ENCODE measurements at regions not wholly inside any gene's neighbourhood (a gene's known extent, or its start where the extent isn't known, plus 50 kb on each side); places are given as distances from the start of the nearest gene placed in this dataset.

DNA sequence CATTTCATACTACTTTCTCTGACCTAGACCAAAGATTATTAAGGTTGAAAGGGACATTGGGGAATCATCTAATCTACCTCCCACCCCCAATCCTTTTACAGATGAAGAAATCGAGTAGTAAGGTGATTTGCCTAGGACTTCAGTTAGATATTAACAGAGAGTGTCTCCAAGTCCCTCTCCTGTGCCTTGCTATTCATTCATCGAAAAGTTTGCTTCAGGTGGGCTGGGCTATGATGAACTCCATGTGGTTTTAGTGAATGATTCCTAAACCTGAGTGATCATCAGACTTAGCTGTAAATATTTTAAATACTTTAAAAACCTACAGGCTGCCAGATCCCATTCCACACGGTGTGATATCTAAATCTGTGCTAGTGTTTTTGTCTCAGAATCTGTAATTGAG is 259.4 kb upstream of the SORCS1 start:
- Histone ChIP-seq H3K36me3 (ENCODE audit: control insufficient read depth in 1 of 2, insufficient read depth in 2 of 2, low read length in 2 of 2) (no peaks in the 10 kb centered on the region), H3K79me2 (ENCODE audit: insufficient read depth, low read length) (no peaks in the 10 kb centered on the region), H4K20me1 (ENCODE audit: insufficient read depth) (no peaks in the 10 kb centered on the region), H3K27ac (ENCODE audit: low read depth, low read length) (no peak overlapping the region), H3K4me3 (replicated peaks in 1 of 2; ENCODE audit: low read depth in 1 of 2, low read length in 2 of 2) (no peak overlapping the region), H3K9me3 (ENCODE audit: control insufficient read depth in 1 of 2, insufficient read depth in 1 of 2, low read depth in 1 of 2, low read length in 2 of 2) (peaks cover 27 to 37% of the 10 kb centered on the region in 2 experiments; a peak in 3 of 4 replicates), H3K4me1 (ENCODE audit: control insufficient read depth in 1 of 2, insufficient read depth in 2 of 2, low read length in 2 of 2) (no peaks in the 10 kb centered on the region), H3K4me2 (ENCODE audit: low read length) (no peak overlapping the region), H3K9me2 (ENCODE audit: insufficient read depth) (no peaks in the 10 kb centered on the region), H2AFZ (ENCODE audit: low read depth, low read length, poor library complexity, severe bottlenecking) (no peak overlapping the region), H3K27me3 (ENCODE audit: insufficient read depth, low read length) (no peaks in the 10 kb centered on the region), H3K9ac (ENCODE audit: low read length) (no peak overlapping the region)
- ATAC-seq (no peak), DNase-seq (ENCODE audit: low read depth, low spot score) (no peak)
- ChIA-PET RAD21 (ENCODE audit: low non-redundant PET in 1 of 2, low total read pairs in 2 of 2, uncharacterized antibody in 2 of 2, unreplicated experiment in 2 of 2) (no interaction called here), CTCF (no interaction called here), POLR2A (no interaction called here)
- intact Hi-C loops (cut with micrococcal nuclease) = no loop called here
- TF ChIP-seq, protein P1, sequence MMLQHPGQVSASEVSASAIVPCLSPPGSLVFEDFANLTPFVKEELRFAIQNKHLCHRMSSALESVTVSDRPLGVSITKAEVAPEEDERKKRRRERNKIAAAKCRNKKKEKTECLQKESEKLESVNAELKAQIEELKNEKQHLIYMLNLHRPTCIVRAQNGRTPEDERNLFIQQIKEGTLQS (IDR thresholded peaks at IDR 0.05) = no peak
- TF ChIP-seq SP1 (IDR thresholded peaks at IDR 0.05; ENCODE audit: low read depth) (no peak), EZH2phosphoT487 (IDR thresholded peaks at IDR 0.05; ENCODE audit: borderline replicate concordance) (no peak), ZNF274 (IDR thresholded peaks at IDR 0.05; ENCODE audit: low read depth, low read length) (no peak), YY1 (IDR thresholded peaks at IDR 0.05; ENCODE audit: extremely low read depth, insufficient replicate concordance, low read depth, low read length) (no peak), CTCF (IDR thresholded peaks at IDR 0.05 in 2 of 3, conservative IDR thresholded peaks at IDR 0.05 in 1 of 3; ENCODE audit: borderline replicate concordance in 1 of 3, insufficient read depth in 1 of 3, low read depth in 2 of 3, low read length in 2 of 3) (no peak), FOSL1 (IDR thresholded peaks at IDR 0.05; ENCODE audit: low read depth) (no peak)
- no TSS peak for BruUV-seq (replicated peaks)

GRCh38 chr10:107422681-107423080 is 258.2 kb upstream of the SORCS1 start:
- BruUV-seq (replicated peaks) = no TSS peak
- ChIA-PET CTCF (no interaction called here), RAD21 (ENCODE audit: low non-redundant PET in 1 of 2, low total read pairs in 2 of 2, uncharacterized antibody in 2 of 2, unreplicated experiment in 2 of 2) (no interaction called here)

More at GRCh38 chr10:107422681-107423080, 258.2 kb upstream of the SORCS1 start:
- intact Hi-C loops (cut with micrococcal nuclease) = no loop called here
- no peak for ATAC-seq
- H3K4me3 ChIP-seq (replicated peaks in 1 of 2; ENCODE audit: low read depth in 1 of 2, low read length in 2 of 2) = no peak overlapping the region
- no peak overlapping the region for H2AFZ ChIP-seq (ENCODE audit: low read depth, low read length, poor library complexity, severe bottlenecking)
- H3K27me3 ChIP-seq (ENCODE audit: insufficient read depth, low read length) = no peaks in the 10 kb centered on the region
- H4K20me1 ChIP-seq (ENCODE audit: insufficient read depth) = no peaks in the 10 kb centered on the region
- TF ChIP-seq EGR1 (IDR thresholded peaks at IDR 0.05; ENCODE audit: low read depth) (no peak), CBX3 (IDR thresholded peaks at IDR 0.05; ENCODE audit: low read depth) (no peak), YY1 (IDR thresholded peaks at IDR 0.05; ENCODE audit: extremely low read depth, insufficient replicate concordance, low read depth, low read length) (no peak), SP1 (IDR thresholded peaks at IDR 0.05; ENCODE audit: low read depth) (no peak), RAD21 (IDR thresholded peaks at IDR 0.05; ENCODE audit: low read depth) (no peak), SRF (IDR thresholded peaks at IDR 0.05; ENCODE audit: low read depth) (no peak), ZBTB33 (IDR thresholded peaks at IDR 0.05; ENCODE audit: extremely low read depth, insufficient replicate concordance, low read length) (no peak)
- TF ChIP-seq, protein P2, sequence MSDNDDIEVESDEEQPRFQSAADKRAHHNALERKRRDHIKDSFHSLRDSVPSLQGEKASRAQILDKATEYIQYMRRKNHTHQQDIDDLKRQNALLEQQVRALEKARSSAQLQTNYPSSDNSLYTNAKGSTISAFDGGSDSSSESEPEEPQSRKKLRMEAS (IDR thresholded peaks at IDR 0.05) = no peak
- H3K4me1 ChIP-seq (ENCODE audit: control insufficient read depth in 1 of 2, insufficient read depth in 2 of 2, low read length in 2 of 2) = no peaks in the 10 kb centered on the region
- H3K36me3 ChIP-seq (ENCODE audit: control insufficient read depth in 1 of 2, insufficient read depth in 2 of 2, low read length in 2 of 2) = no peaks in the 10 kb centered on the region
- H3K9me3 ChIP-seq (ENCODE audit: control insufficient read depth in 1 of 2, insufficient read depth in 1 of 2, low read depth in 1 of 2, low read length in 2 of 2) = peaks cover 34 to 37% of the 10 kb centered on the region in 2 experiments; a peak in 3 of 4 replicates
- POLR2A ChIA-PET = no interaction called here
- H3K9me2 ChIP-seq (ENCODE audit: insufficient read depth) = no peaks in the 10 kb centered on the region
- no peaks in the 10 kb centered on the region for H3K79me2 ChIP-seq (ENCODE audit: insufficient read depth, low read length)
- no peak overlapping the region for H3K27ac ChIP-seq (ENCODE audit: low read depth, low read length)
- no peak overlapping the region for H3K4me2 ChIP-seq (ENCODE audit: low read length)
- no peak for DNase-seq (ENCODE audit: low read depth, low spot score)
- H3K9ac ChIP-seq (ENCODE audit: low read length) = no peak overlapping the region

Data from HCT116 (cell line).